ENCODE measurements at regions not wholly inside any gene's neighbourhood (a gene's known extent, or its start where the extent isn't known, plus 50 kb on each side); places are given as distances from the start of the nearest gene placed in this dataset.

DNA sequence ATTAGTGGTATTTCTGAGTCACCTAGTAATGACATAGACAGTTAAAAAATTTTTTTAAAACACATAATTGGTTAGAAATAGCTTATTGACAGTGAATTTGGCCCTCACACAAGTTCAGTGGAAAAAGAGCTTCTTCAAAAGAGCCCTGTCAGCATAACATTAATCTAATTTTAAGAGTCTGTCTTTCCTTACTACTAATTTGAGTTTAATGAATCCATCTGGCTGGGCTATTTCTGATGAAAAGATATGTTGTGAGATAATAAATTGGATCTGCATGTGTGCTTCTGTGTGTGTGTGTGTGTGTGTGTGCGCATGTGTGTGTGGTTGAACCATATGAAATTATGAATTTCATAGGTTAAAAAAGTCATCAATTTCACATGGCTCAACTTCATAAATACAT, 1045.2 kb downstream of the FLRT2 start:
- TF ChIP-seq, protein P1, sequence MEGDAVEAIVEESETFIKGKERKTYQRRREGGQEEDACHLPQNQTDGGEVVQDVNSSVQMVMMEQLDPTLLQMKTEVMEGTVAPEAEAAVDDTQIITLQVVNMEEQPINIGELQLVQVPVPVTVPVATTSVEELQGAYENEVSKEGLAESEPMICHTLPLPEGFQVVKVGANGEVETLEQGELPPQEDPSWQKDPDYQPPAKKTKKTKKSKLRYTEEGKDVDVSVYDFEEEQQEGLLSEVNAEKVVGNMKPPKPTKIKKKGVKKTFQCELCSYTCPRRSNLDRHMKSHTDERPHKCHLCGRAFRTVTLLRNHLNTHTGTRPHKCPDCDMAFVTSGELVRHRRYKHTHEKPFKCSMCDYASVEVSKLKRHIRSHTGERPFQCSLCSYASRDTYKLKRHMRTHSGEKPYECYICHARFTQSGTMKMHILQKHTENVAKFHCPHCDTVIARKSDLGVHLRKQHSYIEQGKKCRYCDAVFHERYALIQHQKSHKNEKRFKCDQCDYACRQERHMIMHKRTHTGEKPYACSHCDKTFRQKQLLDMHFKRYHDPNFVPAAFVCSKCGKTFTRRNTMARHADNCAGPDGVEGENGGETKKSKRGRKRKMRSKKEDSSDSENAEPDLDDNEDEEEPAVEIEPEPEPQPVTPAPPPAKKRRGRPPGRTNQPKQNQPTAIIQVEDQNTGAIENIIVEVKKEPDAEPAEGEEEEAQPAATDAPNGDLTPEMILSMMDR (IDR thresholded peaks at IDR 0.05; ENCODE audit: low read depth, low read length, poor library complexity, severe bottlenecking) = no peak
- no peak for TF ChIP-seq EZH2phosphoT487 (IDR thresholded peaks at IDR 0.05; ENCODE audit: borderline replicate concordance, low read length)
